SK-N-MC (cell line): ENCODE measurements at regions not wholly inside any gene's neighbourhood (a gene's known extent, or its start where the extent isn't known, plus 50 kb on each side); places are given as distances from the start of the nearest gene placed in this dataset.

Experiments
- EZH2 ChIP-seq: fragments of 200-600 bp; sonication (generic); IDR thresholded peaks from one replicate; pipeline ENCODE4 v1.6.1; 2017; ENCODE audit warnings: antibody characterized with exemption
- POLR2AphosphoS5 ChIP-seq: IDR thresholded peaks from 2 replicates; pipeline ENCODE4 v1.6.1; 2012; ENCODE audit warnings: mild to moderate bottlenecking, low read depth, low read length, borderline replicate concordance

- no peak for TF ChIP-seq EZH2
- TF ChIP-seq POLR2AphosphoS5: no peak
Observed at GRCh38 chr14:104399432-104400155, 180.0 kb upstream of the C14orf180 start.
